ENCODE measurements at regions not wholly inside any gene's neighbourhood (a gene's known extent, or its start where the extent isn't known, plus 50 kb on each side); places are given as distances from the start of the nearest gene placed in this dataset.

DNA sequence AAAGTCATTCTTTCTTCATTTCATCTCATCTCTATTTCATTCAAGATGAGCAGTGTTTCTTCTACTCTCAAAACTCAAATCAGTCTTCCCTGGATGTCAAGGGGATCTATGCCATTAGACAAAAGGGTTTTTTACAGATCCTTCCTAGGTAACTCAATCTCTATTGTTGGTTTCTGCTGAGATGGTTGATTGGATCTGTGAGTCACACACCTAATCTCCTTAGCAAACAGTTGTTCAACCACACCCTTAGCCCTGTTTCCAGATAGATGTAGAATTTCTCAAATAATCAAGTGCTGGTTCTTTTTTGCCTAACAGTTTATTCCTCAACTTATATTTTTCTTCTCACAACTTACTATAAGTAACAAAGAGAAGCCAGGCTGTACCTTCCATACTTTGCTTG, 200.5 kb downstream of the KDR start:
- no peak for DNase-seq (ENCODE audit: low spot score)

DNA sequence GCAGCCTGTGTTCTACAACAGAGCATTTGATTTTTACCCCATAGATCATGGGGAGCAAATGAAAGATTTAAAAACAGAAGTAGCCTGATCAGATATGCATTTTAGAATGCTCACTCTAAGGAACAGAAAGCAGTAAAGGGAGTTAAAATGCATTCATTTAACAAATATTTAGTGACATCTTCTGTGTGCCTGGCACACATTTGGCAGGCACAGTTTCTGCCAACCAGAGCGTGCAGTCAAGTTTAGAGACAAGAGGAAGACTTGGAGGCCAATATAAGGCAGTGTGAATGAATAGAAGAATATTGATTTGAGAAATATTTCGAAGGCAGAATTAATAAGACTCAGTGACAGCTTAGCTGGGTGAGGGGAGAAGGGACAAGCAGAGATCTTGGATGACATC, 210.1 kb downstream of the KDR start:
- DNase-seq (ENCODE audit: low spot score) = no peak

DNA sequence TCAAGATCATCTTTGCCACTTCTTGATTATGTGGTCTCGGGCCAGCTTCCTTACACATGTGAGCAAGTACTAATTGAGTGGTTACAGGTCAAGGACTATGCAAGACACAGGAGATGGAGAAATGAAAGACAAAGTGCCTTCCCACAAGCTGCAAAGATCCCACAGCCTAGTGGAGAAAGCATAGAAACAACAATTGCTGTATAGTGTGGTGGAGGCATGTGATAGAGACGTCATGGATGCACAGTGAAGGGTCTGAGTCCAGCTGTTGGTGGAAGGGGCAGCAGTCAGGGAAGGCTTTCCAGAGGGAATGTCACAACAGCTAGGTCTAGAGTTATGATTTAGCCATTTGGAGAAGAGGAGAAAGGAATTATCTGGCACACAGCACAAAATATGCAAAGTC, 210.6 kb downstream of the KDR start:
- DNase-seq (ENCODE audit: low spot score) = no peak

DNA sequence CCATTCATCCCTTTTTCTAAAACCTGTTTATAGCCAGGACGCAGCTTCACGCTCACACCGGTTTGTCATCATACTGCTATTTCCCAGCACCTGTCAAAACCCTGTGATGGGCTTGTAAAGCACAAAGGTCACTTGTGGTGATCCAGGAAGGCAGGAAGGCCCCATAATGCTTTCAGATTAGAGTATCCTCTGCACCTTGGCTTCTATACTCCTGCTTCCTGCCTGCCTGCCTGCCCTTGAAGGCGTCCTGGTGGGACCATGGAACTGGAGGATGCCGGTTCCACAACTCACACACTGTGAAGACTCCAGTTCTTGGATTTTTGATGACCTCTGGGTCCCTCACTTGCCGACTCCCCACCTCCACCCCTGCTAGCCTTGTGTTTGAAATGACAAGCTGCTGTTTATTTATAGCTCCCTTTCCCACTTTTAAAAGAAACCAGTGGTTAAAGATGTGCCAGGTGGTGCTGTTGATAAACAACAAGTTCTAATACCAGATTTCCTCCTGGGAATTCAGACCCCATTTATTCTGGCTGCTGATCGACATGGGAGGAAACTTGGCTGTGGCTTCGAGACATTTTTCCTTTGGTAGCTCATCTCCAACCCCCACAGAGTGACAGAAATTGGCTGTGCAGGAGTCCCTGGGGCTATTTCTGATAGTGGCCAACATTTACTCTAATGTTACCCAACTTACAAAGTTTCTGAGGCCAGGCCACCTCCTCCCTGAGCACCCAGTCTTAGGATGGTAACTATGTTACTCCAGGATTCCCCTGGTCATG, 211.5 kb downstream of the KDR start:
- DNase-seq (ENCODE audit: low spot score) = no peak

DNA sequence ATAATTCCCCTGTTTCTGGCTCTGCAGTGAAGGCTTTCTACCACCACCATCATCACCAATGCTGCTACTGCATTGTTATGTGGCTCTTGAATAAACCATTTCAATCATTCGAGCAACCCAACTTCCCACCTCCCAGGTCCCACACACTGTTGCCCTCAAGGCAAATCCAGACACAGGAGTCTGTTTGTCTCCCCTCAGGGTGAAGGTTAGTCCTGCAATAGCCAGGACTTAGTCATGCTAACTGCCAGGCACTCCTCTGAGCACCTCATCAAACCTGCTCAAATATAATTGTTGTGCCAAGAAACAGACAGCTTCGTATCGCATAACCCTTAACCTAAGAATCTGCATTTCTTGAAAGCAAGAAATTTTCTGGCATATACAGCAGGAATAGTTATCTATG, 213.2 kb downstream of the KDR start:
- no peak for DNase-seq (ENCODE audit: low spot score)

DNA sequence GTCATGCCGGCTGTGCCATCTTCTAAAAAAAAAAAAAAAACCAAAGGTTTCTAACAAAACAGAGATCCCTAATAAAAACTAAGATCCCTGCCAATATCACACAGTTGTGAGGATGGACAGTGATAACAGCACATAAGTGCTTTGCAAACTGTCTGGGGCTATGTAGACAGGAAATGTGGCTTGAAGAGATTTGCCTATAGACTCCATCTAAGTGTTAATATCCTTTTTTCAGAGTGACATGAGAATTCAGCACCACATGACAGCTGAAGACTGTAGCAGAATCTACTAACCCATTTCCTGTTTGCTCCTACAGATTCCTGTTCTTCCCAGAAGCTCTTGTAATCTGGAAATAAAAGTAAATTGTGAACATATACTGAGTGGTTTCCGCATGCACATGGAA, 215.4 kb downstream of the KDR start:
- DNase-seq (ENCODE audit: low spot score) = no peak

DNA sequence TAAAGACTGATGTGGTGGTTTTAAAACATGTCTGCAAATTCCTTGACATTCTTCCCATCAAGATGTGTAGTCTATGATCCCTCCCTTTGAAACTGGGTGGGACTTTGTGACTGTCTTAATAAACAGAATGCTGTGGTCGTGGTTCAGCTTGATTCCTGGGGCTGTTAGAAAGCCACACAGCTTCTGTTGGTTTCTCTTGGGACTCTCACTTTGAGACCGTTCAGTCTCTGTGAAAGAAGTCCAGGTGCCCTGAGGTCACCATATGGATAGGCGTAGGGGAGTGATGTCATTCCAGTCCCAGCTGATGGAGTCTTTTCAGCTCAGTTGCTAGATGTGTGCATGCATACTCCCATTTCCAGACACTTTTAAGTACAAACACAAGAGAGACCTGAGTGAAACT, 216.6 kb downstream of the KDR start:
- DNase-seq (ENCODE audit: low spot score) = no peak

DNA sequence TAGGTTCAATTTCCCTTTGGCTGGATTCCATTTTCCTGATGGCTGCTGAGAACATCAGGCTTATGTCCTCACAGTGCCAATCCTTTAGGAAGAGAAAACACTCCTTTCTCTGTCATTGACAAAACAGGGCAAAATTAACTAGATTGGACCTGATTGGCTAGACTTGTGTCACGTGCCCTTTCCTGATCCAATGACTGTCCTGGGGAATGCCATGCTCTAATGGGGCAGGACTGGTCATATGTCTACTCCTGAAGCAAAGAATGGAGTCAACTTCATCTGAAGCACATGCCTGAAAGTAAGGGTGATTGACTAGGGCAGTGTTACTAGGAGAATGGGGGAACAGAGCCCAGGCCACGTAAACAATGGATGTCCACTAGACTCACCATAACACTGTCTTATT, 220.4 kb downstream of the KDR start:
- DNase-seq (ENCODE audit: low spot score) = no peak

DNA sequence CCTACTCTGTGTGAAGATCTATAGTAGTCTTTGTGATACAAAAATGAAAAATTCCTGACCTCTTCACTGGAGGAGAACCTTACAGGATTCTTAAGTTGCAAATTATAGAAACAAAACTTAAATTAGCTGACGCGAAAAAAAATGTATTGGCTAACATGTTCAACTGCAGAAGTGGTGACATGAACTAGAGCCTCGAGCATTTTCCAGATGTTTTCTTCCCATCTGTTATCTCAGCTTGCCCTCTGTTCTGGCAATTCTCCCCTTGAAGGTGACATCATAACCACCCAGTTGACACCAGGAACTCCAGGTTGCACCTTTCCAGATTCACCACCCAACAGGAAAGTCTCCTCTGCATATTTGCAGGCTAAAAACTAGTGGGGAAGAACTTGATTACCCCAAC, 222.4 kb downstream of the KDR start:
- no peak for DNase-seq (ENCODE audit: low spot score)

DNA sequence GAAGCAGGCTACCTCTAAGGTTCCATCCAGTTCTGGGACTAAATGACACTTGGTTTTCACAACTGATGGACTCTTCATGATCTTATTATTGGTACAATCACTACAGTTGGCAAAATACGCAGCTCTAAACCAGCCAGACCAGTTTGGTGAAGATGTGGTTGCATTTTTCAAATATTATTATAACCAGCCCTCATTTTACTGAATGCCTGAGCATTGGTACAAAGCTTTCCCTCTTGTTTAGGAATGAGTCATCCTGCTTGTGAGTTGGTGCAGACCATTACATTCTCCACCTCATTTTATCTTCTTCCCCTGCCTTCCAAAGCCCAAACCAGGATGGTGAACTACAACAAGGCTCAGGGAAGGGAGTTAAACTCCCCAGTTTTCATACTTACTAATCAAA, 223.1 kb downstream of the KDR start:
- DNase-seq (ENCODE audit: low spot score) = no peak

DNA sequence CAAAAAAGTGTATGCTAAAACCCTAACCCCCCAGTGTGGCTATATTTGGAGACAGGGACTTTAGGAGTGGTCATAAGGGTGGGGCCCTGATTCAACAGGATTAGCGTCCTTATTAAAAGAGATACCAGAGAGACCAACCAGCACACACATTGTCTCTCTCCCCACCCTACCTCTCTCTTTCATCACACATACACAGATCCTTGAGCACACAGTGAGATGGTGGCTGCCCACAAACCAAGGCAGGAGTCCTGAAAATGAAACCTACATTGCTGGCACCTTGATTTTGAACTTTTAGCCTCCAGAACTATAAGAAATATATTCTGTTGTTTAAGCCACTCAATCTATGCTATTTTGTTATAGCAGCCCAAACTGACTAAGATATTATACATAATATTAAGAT, 224.2 kb downstream of the KDR start:
- no peak for DNase-seq (ENCODE audit: low spot score)

DNA sequence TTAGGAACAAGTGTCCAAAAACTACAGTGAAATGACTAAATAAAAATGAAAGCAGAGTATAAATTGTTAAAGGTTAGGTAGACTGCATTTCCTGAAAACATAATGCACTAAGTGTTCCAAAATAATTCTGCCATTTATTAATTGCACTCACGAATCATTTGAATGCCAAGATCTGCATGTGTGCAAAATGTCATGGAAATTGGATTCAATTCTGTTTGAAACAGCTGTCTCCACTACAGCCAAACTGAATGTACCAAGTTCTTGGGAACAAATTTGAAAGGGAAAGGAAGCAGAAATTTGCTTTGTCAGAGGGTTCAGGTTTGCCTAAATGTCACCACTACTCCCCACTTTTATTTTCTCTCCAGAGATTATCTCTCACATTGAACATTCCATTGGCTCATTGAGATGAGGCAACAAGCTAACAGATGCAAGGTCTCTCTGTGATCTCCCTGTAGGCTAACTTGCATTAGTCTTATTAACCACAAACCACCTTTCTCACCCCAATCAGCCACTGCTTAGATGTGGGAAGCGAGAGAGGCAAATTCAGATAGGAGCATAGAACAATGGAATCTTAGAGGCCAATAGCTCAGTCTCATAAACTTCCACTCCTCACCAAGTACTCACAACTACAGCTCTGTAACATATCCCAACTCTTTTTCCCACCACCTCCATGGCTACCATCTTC, 226.6 kb downstream of the KDR start:
- DNase-seq (ENCODE audit: low spot score) = no peak

DNA sequence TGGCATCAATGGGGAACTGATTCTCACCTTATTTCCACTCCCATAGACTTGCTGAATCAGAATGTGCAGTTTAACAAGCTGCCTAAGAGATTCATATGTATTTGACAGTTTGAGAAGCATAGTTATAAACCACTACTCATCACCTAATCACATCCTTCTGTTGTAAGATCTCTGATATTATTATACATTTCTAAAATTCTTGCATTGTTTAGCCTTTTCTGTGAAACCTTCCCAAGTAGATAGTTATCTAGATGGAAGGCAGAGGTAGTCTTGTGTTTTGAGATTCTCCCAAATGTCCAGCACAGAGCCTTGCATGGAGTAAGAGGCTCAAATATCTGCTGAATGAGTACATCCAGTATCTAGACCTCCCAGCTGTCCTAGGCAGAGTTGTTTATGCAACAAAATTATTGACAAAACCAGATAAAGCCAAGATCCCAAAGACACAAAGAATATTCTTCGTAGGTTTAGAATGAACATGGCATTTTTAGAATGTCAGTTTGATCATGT, 227.3 kb downstream of the KDR start:
- DNase-seq (ENCODE audit: low spot score) = no peak

DNA sequence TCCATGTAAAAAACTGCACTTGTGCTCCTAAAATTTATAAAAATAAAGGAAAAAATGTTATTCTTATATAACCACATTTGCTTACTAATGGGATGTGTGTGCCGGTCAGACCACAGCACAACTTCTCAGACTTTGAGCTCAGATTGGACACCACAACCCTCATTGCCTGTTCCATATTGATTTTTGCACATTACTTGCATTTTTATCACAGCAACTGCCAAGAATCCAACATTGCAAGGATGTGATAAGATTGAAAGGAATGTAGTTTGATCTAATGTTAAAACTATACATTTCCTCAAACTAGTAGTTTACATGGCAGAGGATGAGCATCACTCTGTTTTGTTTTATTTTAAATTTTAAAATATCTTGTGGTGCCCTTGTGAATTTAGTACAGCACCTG, 227.8 kb downstream of the KDR start:
- DNase-seq (ENCODE audit: low spot score) = no peak

DNA sequence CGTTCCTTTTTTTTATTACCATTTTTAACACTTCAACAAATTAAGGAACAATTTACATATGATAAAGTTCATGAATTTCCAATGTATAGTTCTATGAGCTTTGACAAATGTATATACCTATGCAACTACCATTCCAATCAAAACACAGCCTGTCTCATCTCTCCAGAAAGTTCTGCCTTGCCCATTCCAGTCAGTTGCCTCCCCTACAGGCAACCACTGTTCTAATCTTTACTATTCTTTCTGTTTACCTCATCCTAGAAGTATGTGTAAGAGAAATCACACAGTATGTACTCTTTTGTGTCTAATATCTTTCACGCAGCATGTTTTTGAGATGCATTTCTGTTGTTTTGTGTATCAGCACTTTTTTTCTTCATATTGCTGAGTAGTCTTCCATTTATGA, 224.9 kb downstream of the KIT start:
- no peak for DNase-seq (ENCODE audit: low spot score)

DNA sequence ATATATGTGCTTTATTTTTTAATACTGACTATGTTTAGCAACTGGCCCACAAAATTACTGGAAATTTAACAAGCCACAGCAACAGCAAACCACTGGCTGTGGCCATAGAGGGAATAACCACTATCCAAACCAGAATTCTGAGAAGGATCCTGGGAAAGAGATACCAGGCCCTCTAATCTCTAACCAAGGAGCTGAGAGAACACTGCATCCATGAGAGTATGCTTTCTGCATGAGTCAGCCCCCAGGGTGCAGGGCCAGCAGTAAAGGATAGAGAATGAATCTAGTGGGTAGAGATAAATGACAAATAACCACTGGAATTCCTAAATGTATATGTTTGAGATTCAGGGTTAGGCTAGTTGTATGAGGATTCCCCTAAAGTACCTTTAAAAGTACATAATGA, 221.8 kb downstream of the KIT start:
- no peak for DNase-seq (ENCODE audit: low spot score)

DNA sequence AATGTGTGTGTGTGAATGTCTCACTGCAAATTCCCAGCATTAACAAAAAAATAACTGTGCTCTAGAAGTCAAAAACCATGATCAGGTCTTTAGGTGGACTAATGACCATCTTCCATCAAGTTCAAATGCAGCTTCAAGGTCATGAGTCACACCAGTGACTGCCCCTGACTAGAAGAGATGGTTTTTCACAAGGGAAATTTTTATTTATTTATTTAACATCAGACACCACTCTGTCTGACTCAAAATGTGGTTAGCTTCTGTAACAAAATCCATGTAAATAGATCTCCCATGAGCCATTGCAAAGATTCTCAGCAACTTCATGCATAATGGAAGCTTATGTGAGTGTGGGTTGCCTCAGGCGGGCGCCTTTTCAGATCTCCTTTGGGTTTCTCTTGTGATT, 219.2 kb downstream of the KIT start:
- no peak for DNase-seq (ENCODE audit: low spot score)

DNA sequence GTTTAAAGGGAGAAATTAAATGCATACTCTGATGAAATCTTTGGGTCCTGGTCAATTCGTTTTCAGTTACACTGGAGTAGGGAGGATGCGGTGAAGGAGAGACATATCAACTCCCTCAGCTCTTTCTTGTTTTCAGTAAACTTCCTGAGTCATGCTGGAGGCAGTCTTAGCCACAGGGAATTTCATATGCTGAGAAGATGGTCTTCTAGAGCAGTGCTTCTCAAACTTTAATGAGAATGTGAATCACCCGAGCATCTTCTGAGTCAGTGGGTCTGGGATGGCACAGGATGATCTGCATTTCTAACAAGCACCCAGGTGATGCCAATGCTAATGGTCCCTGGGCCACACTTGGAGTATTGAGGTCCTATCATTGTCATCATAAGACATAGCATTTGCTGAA, 214.5 kb downstream of the KIT start:
- peak; percentile 66 for DNase-seq (ENCODE audit: low spot score)

DNA sequence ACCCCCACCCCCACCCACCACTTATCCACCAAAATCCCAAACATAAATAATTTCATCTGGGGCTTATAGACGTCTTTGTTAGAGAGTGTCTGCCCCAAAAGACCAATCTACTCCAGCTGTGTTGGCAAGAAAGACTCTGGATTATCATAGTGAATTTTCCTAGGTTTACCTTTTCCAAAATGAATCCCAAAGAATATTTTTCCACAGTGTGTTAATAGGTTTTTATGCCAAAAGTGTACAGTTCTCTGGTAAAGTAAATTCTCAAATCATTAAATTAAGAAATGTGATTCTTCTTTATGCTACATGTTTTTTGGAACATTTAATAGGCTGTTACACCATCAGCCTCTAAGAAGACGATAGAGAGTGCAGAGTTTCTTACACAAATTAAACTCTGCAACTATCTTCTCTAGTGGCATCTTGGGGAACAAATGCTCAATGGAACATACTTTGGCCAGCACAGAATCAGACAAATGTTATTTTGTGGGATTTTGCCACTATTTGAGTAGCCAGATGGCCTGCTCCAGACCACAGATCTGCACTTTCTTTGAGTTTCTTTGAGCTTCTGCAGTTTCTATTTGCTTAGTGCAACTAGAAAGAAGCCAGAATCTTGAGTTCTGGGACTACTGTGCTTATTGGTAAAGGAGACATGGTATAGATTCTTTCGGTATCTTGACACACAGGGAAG, 206.0 kb downstream of the KIT start:
- DNase-seq (ENCODE audit: low spot score) = no peak

DNA sequence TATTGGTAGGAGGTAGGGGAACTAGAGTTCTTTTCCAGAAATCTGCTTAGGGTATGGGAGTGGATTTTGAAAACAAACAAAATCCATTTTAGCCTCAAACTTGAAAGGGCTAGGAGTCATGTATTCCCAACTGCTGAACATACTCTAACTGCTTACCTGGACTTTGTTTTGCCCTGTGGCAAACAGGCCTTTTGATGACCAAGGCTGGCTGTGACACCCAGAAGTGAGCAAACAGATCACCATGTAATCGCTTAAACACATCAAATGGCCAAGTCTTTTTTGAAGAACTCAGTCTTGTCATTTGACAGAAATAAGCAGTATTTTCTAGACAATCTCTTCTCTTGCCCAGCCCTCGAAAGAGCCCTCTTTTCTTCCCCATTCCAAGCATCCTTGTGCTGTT, 203.4 kb downstream of the KIT start:
- no peak for DNase-seq (ENCODE audit: low spot score)

DNA sequence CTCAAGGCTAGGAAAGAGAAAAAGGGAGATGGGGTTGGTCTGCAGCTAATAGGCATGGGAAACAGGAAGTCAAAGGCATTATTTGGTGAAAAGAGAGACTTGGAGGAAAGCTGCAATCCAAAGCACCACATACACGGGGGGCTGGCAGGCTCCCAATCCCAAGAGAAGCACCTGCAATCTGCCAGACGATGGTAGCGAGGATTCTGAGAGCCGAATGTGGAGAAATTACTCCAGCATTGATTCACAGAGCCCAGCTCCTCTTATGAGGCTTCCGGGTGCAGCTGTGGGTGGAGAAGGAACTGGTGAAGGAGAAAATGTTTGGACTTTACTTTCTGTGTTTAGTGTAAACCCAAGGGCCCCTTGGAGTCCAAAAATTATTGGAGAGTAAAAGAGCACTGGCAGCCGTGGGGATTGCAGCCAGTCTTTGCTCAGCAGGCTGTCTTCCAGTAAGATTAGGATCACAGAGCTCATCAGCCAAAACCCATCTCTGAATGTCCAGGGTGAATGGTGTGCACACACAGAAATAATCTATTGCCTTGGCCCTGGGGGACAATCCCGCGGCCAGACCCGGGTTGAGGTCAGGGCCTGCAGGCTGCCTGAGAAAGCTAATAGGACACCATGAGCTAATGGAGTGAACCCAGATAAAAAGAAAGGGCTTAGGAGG, 197.6 kb downstream of the KIT start:
- DNase-seq (ENCODE audit: low spot score) = no peak

DNA sequence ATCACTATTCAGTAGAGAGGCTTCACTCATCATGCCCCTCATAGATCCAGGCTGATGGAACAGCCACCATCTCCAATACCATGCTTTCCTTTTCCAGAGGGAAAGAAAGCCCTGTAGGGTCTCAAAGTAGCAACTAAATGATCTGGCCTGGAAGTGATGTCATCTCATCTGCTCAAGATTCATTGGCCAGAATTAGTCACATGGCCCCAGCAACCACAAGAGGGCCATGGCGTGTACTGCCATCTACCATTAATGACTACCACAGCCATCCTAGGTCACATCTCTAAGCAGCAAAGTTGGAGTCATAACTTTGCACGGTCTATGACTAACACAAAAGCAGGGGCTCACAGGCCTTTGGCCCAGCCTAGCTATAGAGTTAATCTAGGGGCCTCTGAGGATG, 194.8 kb downstream of the KIT start:
- no peak for DNase-seq (ENCODE audit: low spot score)

DNA sequence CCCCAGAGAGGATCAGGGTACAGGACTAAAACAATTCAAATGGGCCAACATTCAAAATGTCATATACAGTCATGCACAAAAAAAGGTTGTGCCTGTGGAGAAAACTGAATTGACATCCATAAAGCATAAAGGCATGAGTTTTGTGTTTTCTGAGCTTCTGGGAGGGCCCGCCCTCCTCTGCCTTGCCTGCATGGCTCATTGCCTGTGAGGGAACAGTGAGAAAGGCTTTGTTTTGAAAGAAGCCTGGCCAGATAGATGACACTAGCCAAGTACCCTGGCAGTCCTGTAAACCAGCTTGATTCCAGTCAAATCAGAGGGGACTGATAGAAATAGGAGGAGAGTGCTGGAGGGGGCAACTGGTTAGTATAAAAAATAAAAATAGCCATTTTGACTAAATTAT, 194.3 kb downstream of the KIT start:
- no peak for DNase-seq (ENCODE audit: low spot score)

Data from activated CD4-positive, alpha-beta T cell treated with anti-CD3 and anti-CD28 coated beads, Interleukin-2, Interleukin-4, amounts not matched to agents 100 ng/mL and 50 ng/mL, durations not matched to agents 16 hours and 8 hours (primary cell).